Cerebellar cortex (tissue), 1 donor: ENCODE measurements at regions not wholly inside any gene's neighbourhood (a gene's known extent, or its start where the extent isn't known, plus 50 kb on each side); places are given as distances from the start of the nearest gene placed in this dataset.

Experiments
- DNase-seq: peaks from one replicate; pipeline ENCODE4 v3.0.0-alpha.2; 2015; ENCODE audit warnings: low spot score

GRCh38 chr15:31871166-31871886 is 159.0 kb upstream of the CHRNA7 start:
- no peak for DNase-seq

GRCh38 chr15:31871887-31872281 is 158.4 kb upstream of the CHRNA7 start:
- no peak for DNase-seq

DNA sequence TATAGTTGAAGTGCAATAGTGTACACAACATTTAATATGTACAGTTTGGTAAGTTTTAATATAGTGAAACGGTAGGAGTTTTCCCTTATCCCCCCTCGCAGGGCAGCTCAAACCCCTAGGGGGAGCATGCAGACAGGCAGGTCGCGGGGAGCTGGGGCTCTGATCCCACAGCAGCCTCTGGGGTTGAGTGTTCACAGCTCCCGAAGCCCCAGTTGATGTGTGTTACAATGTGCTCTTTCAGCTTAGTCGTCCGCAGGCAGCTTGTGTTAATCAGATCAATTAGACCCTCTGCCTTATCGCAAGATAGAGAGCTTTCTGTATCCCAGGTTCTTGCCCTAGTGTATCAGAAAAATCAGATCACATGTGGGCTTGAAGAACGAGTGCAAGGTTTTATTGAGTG is 143.1 kb upstream of the CHRNA7 start:
- DNase-seq: no peak

DNA sequence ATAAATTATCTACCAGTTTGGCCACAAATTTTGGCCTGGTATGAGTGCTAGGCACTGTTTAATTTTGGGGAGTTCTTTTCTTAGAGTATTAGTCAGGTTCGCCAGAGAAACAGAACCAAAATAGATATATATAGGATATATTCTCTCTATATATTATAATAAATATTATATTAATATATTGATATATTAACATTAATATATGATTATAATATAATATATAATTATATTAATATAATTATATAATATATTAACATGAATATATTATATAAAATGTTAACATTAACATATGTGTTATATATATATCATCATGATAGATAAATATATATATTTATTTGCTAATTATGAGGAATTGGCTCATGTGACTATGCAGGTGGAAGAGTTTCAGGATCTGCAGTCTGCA is 137.8 kb upstream of the CHRNA7 start:
- no peak for DNase-seq

DNA sequence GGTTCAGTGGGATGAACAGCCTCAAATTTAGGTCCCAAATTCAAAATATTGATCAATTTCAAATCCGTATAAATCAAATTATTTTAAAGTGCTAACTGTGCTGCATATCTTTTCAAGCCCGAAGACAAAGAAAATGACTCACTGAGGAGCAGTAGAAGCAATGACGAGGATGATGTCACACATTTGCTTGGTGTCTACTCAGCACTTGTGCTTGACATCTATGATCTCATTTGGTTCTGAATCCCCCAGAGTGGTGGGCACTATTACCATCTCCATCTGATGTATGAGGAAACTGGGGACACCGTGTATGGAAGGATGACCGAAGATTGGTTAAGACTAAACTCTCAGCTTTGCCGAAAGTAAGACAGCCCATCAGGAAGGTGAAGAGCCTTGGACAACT is 136.5 kb upstream of the CHRNA7 start:
- no peak for DNase-seq

DNA sequence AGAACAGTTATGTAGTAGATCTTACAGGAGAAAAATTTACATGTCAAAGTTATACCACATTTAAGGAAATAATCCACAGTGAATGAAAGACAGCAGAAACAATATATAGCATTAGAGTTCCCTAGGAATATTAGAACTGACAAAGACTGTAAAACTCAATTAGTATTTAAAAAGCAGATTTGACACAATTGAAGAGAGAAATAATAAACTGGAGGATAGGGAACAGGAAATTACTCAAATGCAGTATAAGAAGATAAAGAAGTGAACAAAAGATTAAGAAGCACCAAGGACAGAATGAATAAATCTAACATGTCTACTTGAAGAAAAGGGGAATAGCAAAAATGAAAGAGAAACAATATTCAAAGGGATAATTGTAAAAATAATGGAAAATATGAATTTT is 132.6 kb upstream of the CHRNA7 start:
- no peak for DNase-seq

GRCh38 chr15:31901501-31901900 is 128.8 kb upstream of the CHRNA7 start:
- DNase-seq: no peak

DNA sequence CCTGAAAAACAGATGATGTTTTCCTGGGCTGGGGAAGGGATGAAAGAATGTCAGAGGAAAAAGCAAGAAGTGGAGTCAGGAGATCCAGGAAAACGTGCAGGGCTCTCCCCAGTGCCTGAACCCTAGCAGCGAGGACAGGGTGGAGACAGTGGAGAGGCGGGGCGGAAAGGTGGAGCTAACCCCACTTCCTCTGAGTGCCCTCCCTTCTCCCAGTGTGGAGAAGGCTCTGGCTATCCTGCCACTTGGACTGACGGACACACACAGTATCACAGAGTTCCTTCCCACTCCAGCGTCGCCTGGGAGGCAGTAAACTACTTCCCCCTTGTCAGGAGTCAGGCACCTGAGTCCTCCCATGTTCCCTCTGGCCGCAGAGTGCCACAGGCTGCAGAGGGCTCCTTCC is 125.3 kb upstream of the CHRNA7 start:
- no peak for DNase-seq

DNA sequence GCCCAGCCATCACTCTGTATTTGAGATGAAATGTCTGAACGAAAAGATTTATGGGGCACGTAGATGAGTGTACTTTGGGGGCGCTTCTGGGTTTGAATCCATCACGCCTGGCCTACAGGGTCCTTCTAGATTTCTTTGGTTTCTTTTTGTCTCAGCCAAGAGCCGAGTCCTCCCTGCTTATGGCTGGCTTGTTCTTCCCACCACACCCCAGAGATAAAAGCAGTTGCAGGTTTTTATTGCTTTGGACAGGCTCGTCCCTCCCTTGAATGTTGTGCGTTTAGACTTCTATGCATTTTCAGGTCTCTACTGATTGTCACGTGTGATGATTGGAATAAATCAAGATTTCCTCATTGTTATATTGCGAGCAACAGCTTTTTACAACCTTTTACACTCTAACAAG is 104.8 kb upstream of the CHRNA7 start:
- DNase-seq: no peak

DNA sequence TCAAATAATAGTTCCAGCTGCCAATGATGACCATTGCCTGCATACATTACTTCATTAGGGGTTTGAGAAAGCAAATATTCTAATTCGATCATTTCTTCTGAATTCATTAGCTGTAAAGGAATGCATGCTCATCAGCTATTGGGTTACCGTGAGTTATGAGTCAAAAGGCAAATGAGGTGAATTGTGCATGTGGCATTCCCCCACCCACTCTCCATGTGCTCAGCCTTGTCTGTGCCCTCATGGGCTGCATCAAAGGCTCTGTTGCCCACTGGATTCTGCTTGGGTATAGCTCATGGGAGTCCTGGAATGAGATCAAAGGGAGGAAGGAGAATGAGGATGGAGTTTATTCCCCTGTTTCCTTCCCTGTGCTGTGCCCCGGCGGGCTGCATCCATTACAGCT is 99.3 kb upstream of the CHRNA7 start:
- no peak for DNase-seq

GRCh38 chr15:31932576-31932975 is 97.7 kb upstream of the CHRNA7 start:
- no peak for DNase-seq

GRCh38 chr15:31934821-31935220 is 95.5 kb upstream of the CHRNA7 start:
- no peak for DNase-seq

- no peak for DNase-seq
Measured at GRCh38 chr15:31953478-31953877, 76.8 kb upstream of the CHRNA7 start.

- DNase-seq: no peak
Measured at GRCh38 chr15:31954374-31955172, 75.7 kb upstream of the CHRNA7 start.

GRCh38 chr15:31955734-31956133 is 74.6 kb upstream of the CHRNA7 start:
- DNase-seq: no peak

DNA sequence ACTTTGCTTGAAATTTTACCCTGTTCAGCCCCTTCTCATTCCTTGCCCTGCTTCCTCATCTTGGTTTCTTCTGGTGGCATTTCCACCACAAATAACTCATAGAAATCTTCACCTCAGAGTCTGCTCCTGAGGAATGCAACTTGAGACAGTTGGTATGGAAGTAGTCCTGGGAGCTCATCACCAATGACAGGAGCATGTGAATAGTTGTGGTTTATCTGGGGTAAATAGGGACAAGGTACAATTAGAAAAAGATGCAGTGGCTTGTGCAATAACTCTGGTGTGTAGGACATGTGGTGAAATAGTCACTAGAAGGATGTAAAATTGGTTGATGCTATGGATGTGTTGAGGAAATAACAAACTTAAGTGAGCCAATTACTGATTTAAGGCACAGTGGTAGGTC is 72.7 kb upstream of the CHRNA7 start:
- no peak for DNase-seq

GRCh38 chr15:31964586-31965307 is 65.6 kb upstream of the CHRNA7 start:
- DNase-seq: no peak

DNA sequence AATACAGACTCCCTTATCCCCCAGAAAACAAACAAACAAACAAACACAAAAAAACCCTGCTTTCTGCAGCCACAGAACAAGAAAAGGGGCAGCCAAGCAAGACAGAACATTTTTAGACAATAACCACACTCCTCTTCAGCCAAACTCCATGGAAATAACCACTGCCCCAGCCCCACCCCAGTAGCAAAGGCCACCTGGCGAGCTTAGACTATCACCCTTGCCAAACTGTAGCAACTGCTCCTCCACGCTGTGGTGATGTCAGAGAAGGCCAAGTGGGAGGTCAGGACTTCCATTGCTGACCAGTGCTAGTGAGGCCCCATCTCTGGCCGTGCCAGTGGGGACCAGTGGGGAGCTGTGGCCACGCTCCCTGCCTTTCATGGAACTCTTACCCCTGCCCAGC is 60.3 kb upstream of the CHRNA7 start:
- DNase-seq: no peak

GRCh38 chr15:31973197-31973596 is 57.1 kb upstream of the CHRNA7 start:
- DNase-seq: no peak

- peak; percentile 2 for DNase-seq
Measured at GRCh38 chr15:31974154-31974794, 56.0 kb upstream of the CHRNA7 start.

DNA sequence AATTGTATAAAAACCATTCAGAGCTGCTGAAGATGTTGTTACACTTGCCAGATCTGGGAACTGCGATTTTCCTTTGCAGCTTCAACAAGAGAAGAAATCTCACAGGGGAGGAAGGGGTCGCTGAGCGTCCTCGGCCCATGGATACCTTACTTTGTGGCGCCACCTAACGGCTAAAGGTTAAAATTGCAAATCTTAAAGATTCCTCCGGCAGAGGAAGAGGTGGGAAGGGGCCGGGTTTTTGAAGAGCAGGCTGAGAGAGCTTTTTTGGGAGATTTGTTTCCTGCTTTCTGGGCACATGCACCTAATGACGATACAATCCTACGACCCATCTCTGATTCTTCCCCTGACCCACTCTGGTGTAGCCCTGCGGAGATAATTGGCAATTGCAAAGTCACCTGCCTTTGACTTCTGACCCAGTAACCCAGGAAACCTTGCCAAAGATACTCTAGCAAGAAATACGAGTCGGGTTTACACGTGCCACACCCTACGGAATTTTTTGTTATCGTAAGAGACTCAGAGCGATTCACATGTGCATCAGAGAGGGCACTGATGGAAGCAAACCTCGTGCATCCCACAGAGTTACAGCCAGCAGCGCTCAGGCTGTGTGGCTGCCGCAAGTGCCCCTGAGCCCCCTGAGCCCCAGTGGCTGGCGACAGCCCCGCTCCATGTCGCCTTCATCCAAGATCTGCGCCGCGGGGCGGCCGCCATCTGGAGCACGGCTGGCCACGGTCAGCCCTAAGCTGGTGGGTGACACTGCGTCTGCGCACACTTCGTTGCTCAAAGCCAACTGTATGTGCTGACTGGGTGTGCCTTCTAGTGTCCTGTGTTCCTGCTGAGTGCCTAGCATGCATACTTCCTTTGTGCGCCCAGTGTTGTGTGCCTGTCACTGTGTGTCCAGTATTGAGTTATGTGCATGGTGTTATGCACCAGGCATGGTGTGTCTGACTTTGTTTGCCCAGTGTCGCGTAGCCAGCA is 55.2 kb upstream of the CHRNA7 start:
- DNase-seq: peak; percentile 76
